ENCODE measurements at regions not wholly inside any gene's neighbourhood (a gene's known extent, or its start where the extent isn't known, plus 50 kb on each side); places are given as distances from the start of the nearest gene placed in this dataset.

DNA sequence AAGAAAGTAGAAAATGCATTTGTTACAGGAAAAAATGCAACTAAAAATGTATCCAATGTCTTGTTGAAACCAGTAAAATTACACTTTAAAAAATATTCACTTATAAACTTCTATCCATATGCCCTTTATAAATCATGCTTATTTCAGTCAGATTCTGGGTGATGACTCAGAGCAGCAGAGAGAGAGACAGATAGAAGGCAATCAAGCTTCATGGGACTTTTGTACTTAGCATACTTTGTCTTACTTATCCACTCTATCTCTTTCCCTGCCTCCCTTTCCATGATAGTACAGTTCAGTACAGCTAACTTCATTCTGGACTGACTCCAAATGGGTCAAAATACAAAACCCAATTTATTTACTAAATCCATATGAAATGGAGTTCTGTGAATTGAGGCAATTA is 1438.2 kb downstream of the ZPLD1 start:
- H4K5ac ChIP-seq (ENCODE audit: insufficient read length, low read depth, low read length), result no peak overlapping the region

More for the DNA sequence above, 1438.2 kb downstream of the ZPLD1 start:
- no peak overlapping the region for H2BK20ac ChIP-seq (ENCODE audit: low read length)
- H2AFZ ChIP-seq (ENCODE audit: low read length), result no peak overlapping the region
- no peak overlapping the region for H3K4me2 ChIP-seq (ENCODE audit: insufficient read depth in 1 of 2, low read depth in 2 of 2, low read length in 2 of 2)
- H4K91ac ChIP-seq (replicated peaks; ENCODE audit: insufficient read length, low read length), result no peak overlapping the region
- H3K27me3 ChIP-seq (replicated peaks in 1 of 4; ENCODE audit: control insufficient read depth in 3 of 4, extremely low read depth in 1 of 4, insufficient read depth in 3 of 4, low read length in 3 of 4), result peaks cover 0 to 1% (median 0%) of the 10 kb centered on the region in 4 experiments; a peak in 1 of 7 replicates
- H3K79me1 ChIP-seq (ENCODE audit: low read depth, low read length), result no peaks in the 10 kb centered on the region
- H3K36me3 ChIP-seq (ENCODE audit: control insufficient read depth in 2 of 4, insufficient read depth in 4 of 4, low read length in 3 of 4), result no peaks in the 10 kb centered on the region
- no peak overlapping the region for H4K8ac ChIP-seq (ENCODE audit: extremely low read depth, insufficient read depth, low read length)
- H3K9me3 ChIP-seq (ENCODE audit: insufficient read depth in 2 of 2, low read depth in 1 of 2, low read length in 1 of 2), result no peaks in the 10 kb centered on the region
- no peak overlapping the region for H3K4ac ChIP-seq (replicated peaks; ENCODE audit: insufficient read length, low read depth, low read length)
- H2AK5ac ChIP-seq (ENCODE audit: low read depth, low read length), result no peak overlapping the region
- no peak overlapping the region for H3K14ac ChIP-seq (ENCODE audit: insufficient read length)
- no peaks in the 10 kb centered on the region for H4K20me1 ChIP-seq (replicated peaks in 1 of 2; ENCODE audit: control insufficient read depth in 1 of 2, insufficient read depth in 2 of 2, low read length in 2 of 2)
- CTCF ChIA-PET (ENCODE audit: partially characterized antibody), result no interaction called here
- FAIRE-seq, result no peak
- no peak overlapping the region for H3K4me3 ChIP-seq (ENCODE audit: extremely low read depth in 1 of 4, insufficient read depth in 2 of 4, low read depth in 3 of 4, low read length in 4 of 4)
- H3K56ac ChIP-seq (replicated peaks; ENCODE audit: insufficient read length, low read depth, low read length), result no peak overlapping the region
- TF ChIP-seq RAD21 (IDR thresholded peaks at IDR 0.05 in 1 of 2, conservative IDR thresholded peaks at IDR 0.05 in 1 of 2; ENCODE audit: low read depth in 2 of 2, low read length in 2 of 2) (no peak), GTF2F1 (IDR thresholded peaks at IDR 0.05; ENCODE audit: borderline replicate concordance, low read depth, low read length) (no peak), SIRT6 (IDR thresholded peaks at IDR 0.05; ENCODE audit: low read length) (no peak), HDAC2 (IDR thresholded peaks at IDR 0.05; ENCODE audit: borderline replicate concordance in 1 of 2, low read depth in 2 of 2, low read length in 2 of 2) (no peak), SUZ12 (IDR thresholded peaks at IDR 0.05; ENCODE audit: low read length) (no peak)
- H3K9ac ChIP-seq (replicated peaks in 1 of 4; ENCODE audit: extremely low read depth in 1 of 4, low read depth in 3 of 4, low read length in 3 of 4), result no peak overlapping the region
- H3K4me1 ChIP-seq (replicated peaks in 1 of 4; ENCODE audit: control insufficient read depth in 3 of 4, insufficient read depth in 4 of 4, low read length in 3 of 4), result no peaks in the 10 kb centered on the region
- no peak overlapping the region for H2BK5ac ChIP-seq (ENCODE audit: low read depth, low read length)
- H2BK120ac ChIP-seq (replicated peaks; ENCODE audit: low read depth, low read length), result no peak overlapping the region
- POLR2A ChIA-PET (ENCODE audit: partially characterized antibody), result no interaction called here
- DNase-seq (ENCODE audit: low read depth in 1 of 2, low spot score in 2 of 2), result no peak
- H2BK12ac ChIP-seq (ENCODE audit: low read depth, low read length), result no peak overlapping the region
- H3K79me2 ChIP-seq (ENCODE audit: control insufficient read depth in 1 of 2, insufficient read depth in 2 of 2, low read length in 2 of 2), result no peaks in the 10 kb centered on the region
- no peak overlapping the region for H2BK15ac ChIP-seq (ENCODE audit: low read length)
- H3K18ac ChIP-seq (ENCODE audit: extremely low read depth, low read length), result no peak overlapping the region
- H3K27ac ChIP-seq (ENCODE audit: low read depth, low read length), result no peak overlapping the region
- H3K23ac ChIP-seq (ENCODE audit: insufficient read length), result no peak overlapping the region
- H3K23me2 ChIP-seq (ENCODE audit: low read depth, low read length), result no peaks in the 10 kb centered on the region
